ENCODE measurements at regions not wholly inside any gene's neighbourhood (a gene's known extent, or its start where the extent isn't known, plus 50 kb on each side); places are given as distances from the start of the nearest gene placed in this dataset.
A peak's percentile ranks its signal among the peaks of the same experiment; 100 is the strongest.

DNA sequence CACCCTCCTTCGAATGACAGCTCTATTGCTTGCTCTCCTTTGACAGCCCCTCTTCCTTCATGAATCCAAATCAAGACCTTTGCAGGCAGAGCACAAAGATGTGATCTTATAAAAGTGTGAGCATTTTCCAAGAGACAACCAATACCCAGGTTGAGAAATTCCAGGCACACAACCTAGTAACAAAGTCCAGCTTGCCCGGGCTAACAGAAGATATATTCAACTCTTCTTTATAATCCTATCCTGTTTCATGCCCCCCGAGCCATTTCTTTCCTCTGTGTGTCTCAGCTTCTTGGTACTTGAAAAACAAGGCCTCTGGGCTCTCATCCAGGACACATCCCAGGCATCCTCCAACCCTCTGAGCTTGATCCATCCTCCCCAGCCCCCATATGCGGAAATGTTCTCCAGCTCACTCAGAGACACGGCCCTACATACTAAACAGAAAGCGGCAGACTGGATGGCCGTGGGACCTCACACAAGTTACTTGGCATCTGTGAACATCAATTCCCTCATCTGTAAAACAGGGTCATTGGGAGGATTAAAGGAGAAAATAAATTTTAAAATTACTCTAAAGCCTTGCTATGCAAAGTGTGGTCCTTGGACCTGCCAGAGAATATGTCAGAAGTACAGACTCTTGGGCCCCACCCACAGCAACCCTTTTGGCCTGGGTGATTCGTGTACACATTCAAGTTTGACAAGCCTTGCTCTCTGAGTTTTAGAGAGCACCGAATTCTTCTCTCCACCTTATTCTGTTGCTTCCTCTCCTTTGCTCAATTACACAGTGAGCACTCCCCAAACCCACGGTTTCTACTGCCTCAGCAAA, 627.0 kb downstream of the BCOR start:
- no peak for FAIRE-seq
- Histone ChIP-seq H3K9me1 (ENCODE audit: control insufficient read depth, extremely low read depth, insufficient read depth, low read length) (no peaks in the 10 kb centered on the region), H2AFZ (ENCODE audit: control insufficient read depth, low read length) (peak overlapping the region; percentile 22), H3K27ac (ENCODE audit: control insufficient read depth, insufficient read depth, low read length) (no peak overlapping the region), H3K4me3 (ENCODE audit: control insufficient read depth in 2 of 3, extremely low read depth in 1 of 3, insufficient read depth in 2 of 3, low read depth in 1 of 3, low read length in 3 of 3) (no peak overlapping the region), H3K4me1 (ENCODE audit: control insufficient read depth, extremely low read depth, insufficient read depth, low read length) (peaks cover 4% of the 10 kb centered on the region), H4K20me1 (ENCODE audit: control insufficient read depth, extremely low read depth, insufficient read depth, low read length) (no peaks in the 10 kb centered on the region), H3K9ac (ENCODE audit: control insufficient read depth, extremely low read depth, insufficient read depth, low read length) (no peak overlapping the region), H3K4me2 (ENCODE audit: control insufficient read depth, extremely low read depth, insufficient read depth, low read depth, low read length) (no peak overlapping the region), H3K79me2 (ENCODE audit: control insufficient read depth, insufficient read depth, low read length) (no peaks in the 10 kb centered on the region), H3K36me3 (ENCODE audit: control insufficient read depth in 2 of 2, extremely low read depth in 1 of 2, insufficient read depth in 2 of 2, low read length in 2 of 2) (no peaks in the 10 kb centered on the region), H3K27me3 (ENCODE audit: control insufficient read depth, extremely low read depth, insufficient read depth, low read length) (no peaks in the 10 kb centered on the region), H3K9me3 (ENCODE audit: control insufficient read depth, low read depth, low read length) (no peaks in the 10 kb centered on the region)
- dilution Hi-C loops (cut with MboI; ENCODE audit: extremely low pct_ligation_motif_present, low sequenced_read_pairs) = no loop called here
- no peak for TF ChIP-seq EZH2 (IDR thresholded peaks at IDR 0.05; ENCODE audit: low read length)
- DNase-seq (ENCODE audit: low read depth, low spot score) = no peak

DNA sequence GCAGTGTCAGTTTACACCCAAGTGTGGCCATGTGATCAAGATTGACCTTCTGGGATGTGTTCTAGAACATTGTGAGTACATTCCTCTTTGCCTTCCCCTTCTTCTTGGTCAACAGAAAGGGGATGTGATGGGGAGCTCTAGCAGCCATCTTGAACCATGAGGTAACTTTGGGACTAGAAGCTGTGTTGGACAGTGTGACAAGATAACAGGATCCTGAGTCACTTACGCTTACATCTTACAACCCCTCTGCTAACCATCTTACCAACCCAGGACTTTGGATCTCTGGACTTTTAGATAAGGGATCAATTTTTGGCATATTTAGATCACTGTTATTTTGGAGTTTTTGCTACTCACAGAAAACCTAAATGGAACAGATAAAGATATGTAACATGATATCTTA, 625.6 kb downstream of the BCOR start:
- FAIRE-seq (no peak), DNase-seq (ENCODE audit: low read depth, low spot score) (no peak)
- H2AFZ ChIP-seq (ENCODE audit: control insufficient read depth, low read length) = no peak overlapping the region
- H3K9ac ChIP-seq (ENCODE audit: control insufficient read depth, extremely low read depth, insufficient read depth, low read length) = no peak overlapping the region
- no peak overlapping the region for H3K4me3 ChIP-seq (ENCODE audit: control insufficient read depth in 2 of 3, extremely low read depth in 1 of 3, insufficient read depth in 2 of 3, low read depth in 1 of 3, low read length in 3 of 3)
- H3K79me2 ChIP-seq (ENCODE audit: control insufficient read depth, insufficient read depth, low read length) = no peaks in the 10 kb centered on the region
- peaks cover 4% of the 10 kb centered on the region for H3K4me1 ChIP-seq (ENCODE audit: control insufficient read depth, extremely low read depth, insufficient read depth, low read length)
- H4K20me1 ChIP-seq (ENCODE audit: control insufficient read depth, extremely low read depth, insufficient read depth, low read length) = no peaks in the 10 kb centered on the region
- no peak overlapping the region for H3K27ac ChIP-seq (ENCODE audit: control insufficient read depth, insufficient read depth, low read length)
- no peaks in the 10 kb centered on the region for H3K9me1 ChIP-seq (ENCODE audit: control insufficient read depth, extremely low read depth, insufficient read depth, low read length)
- H3K27me3 ChIP-seq (ENCODE audit: control insufficient read depth, extremely low read depth, insufficient read depth, low read length) = no peaks in the 10 kb centered on the region
- no peaks in the 10 kb centered on the region for H3K9me3 ChIP-seq (ENCODE audit: control insufficient read depth, low read depth, low read length)
- dilution Hi-C loops (cut with MboI; ENCODE audit: extremely low pct_ligation_motif_present, low sequenced_read_pairs) = no loop called here
- no peak overlapping the region for H3K4me2 ChIP-seq (ENCODE audit: control insufficient read depth, extremely low read depth, insufficient read depth, low read depth, low read length)
- TF ChIP-seq, protein P1, sequence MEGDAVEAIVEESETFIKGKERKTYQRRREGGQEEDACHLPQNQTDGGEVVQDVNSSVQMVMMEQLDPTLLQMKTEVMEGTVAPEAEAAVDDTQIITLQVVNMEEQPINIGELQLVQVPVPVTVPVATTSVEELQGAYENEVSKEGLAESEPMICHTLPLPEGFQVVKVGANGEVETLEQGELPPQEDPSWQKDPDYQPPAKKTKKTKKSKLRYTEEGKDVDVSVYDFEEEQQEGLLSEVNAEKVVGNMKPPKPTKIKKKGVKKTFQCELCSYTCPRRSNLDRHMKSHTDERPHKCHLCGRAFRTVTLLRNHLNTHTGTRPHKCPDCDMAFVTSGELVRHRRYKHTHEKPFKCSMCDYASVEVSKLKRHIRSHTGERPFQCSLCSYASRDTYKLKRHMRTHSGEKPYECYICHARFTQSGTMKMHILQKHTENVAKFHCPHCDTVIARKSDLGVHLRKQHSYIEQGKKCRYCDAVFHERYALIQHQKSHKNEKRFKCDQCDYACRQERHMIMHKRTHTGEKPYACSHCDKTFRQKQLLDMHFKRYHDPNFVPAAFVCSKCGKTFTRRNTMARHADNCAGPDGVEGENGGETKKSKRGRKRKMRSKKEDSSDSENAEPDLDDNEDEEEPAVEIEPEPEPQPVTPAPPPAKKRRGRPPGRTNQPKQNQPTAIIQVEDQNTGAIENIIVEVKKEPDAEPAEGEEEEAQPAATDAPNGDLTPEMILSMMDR (optimal IDR thresholded peaks at IDR 0.05 in 1 of 3, IDR thresholded peaks at IDR 0.05 in 1 of 3, conservative IDR thresholded peaks at IDR 0.05 in 1 of 3; ENCODE audit: extremely low read depth in 1 of 3, insufficient read depth in 2 of 3, low read length in 3 of 3) = no peak
- TF ChIP-seq EZH2 (IDR thresholded peaks at IDR 0.05; ENCODE audit: low read length) = no peak
- H3K36me3 ChIP-seq (ENCODE audit: control insufficient read depth in 2 of 2, extremely low read depth in 1 of 2, insufficient read depth in 2 of 2, low read length in 2 of 2) = no peaks in the 10 kb centered on the region

DNA sequence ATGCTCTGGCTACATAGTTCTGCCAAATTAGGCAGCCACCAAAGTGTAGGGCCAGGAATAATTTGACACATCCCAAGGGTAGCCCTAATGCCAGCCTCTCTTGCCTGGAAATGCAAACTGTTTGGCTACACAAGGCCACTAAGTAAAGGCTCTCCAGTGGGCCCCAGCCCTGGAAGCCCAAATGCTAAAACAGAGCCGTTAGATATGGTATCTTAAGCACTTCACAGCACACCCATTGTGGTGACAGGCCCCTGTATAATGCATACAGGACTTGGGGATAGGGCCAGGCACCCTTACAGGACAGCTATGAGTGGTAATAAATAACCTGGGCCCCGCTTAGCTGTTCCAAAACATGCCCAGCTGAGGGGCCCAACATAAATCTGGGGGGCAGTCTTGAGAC, 623.9 kb downstream of the BCOR start:
- TF ChIP-seq, protein P1 (optimal IDR thresholded peaks at IDR 0.05 in 1 of 3, IDR thresholded peaks at IDR 0.05 in 1 of 3, conservative IDR thresholded peaks at IDR 0.05 in 1 of 3; ENCODE audit: extremely low read depth in 1 of 3, insufficient read depth in 2 of 3, low read length in 3 of 3) = no peak
- no peak for TF ChIP-seq EZH2 (IDR thresholded peaks at IDR 0.05; ENCODE audit: low read length)
- dilution Hi-C loops (cut with MboI; ENCODE audit: extremely low pct_ligation_motif_present, low sequenced_read_pairs) = no loop called here

More for the DNA sequence above, 623.9 kb downstream of the BCOR start:
- DNase-seq (ENCODE audit: low read depth, low spot score) (no peak), FAIRE-seq (no peak)
- no peaks in the 10 kb centered on the region for H3K9me3 ChIP-seq (ENCODE audit: control insufficient read depth, low read depth, low read length)
- H3K4me2 ChIP-seq (ENCODE audit: control insufficient read depth, extremely low read depth, insufficient read depth, low read depth, low read length) = no peak overlapping the region
- H3K27ac ChIP-seq (ENCODE audit: control insufficient read depth, insufficient read depth, low read length) = no peak overlapping the region
- H4K20me1 ChIP-seq (ENCODE audit: control insufficient read depth, extremely low read depth, insufficient read depth, low read length) = no peaks in the 10 kb centered on the region
- H2AFZ ChIP-seq (ENCODE audit: control insufficient read depth, low read length) = no peak overlapping the region
- no peak overlapping the region for H3K4me3 ChIP-seq (ENCODE audit: control insufficient read depth in 2 of 3, extremely low read depth in 1 of 3, insufficient read depth in 2 of 3, low read depth in 1 of 3, low read length in 3 of 3)
- H3K27me3 ChIP-seq (ENCODE audit: control insufficient read depth, extremely low read depth, insufficient read depth, low read length) = no peaks in the 10 kb centered on the region
- no peaks in the 10 kb centered on the region for H3K9me1 ChIP-seq (ENCODE audit: control insufficient read depth, extremely low read depth, insufficient read depth, low read length)
- no peaks in the 10 kb centered on the region for H3K4me1 ChIP-seq (ENCODE audit: control insufficient read depth, extremely low read depth, insufficient read depth, low read length)
- H3K36me3 ChIP-seq (ENCODE audit: control insufficient read depth in 2 of 2, extremely low read depth in 1 of 2, insufficient read depth in 2 of 2, low read length in 2 of 2) = no peaks in the 10 kb centered on the region
- no peaks in the 10 kb centered on the region for H3K79me2 ChIP-seq (ENCODE audit: control insufficient read depth, insufficient read depth, low read length)
- H3K9ac ChIP-seq (ENCODE audit: control insufficient read depth, extremely low read depth, insufficient read depth, low read length) = no peak overlapping the region

All from keratinocyte (primary cell).